Midbrain (tissue), 1 donor: ENCODE measurements at regions not wholly inside any gene's neighbourhood (a gene's known extent, or its start where the extent isn't known, plus 50 kb on each side); places are given as distances from the start of the nearest gene placed in this dataset.

Experiments used
- DNase-seq: peaks from one replicate; lab custom pipeline; 2025; lab: John Stamatoyannopoulos, UW

DNA sequence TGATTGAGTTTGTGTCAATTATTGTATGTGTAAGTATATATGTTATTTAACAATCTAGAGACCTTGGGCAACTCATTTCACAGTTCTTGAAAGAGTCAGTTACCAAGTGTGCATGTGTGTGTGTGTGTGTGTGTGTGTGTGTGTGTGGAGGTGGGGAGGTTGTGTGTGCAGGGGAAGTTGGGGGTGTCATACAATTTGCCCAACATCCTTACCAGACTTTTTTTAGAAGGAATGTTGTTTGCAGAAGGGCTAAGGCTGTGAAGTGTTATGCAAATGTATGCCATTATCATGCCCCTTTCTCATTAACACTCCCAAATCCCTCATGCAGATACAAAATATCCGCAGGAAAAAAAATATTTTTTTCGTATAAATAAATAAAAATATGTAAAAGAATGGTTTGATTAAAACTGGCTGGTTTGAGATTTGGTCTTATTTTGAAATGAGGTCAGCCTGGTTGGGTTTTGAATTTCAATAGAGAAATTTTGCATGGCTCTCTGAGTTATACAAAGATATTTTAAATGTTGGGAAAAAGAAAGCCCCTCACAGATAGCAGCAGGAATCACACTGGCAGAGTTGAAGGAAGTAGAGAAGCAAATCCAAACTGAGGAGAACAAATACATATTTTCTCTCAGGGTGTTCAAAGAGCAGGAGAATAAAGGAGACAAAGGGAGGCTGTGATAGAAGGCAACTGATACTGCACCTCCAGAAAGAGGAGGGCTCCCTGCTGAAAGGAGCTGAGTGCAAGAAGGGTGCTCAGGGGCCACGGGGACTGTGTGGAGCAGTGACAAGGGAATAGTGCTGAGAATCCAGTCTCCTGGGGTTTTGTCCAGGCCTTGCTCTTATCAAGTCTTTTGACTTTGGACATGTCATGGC is 1365.5 kb upstream of the CELF4 start:
- no peak for DNase-seq

- DNase-seq: no peak
Measured at GRCh38 chr18:38923540-38923939, 1357.9 kb upstream of the CELF4 start.

- DNase-seq: no peak
Measured at GRCh38 chr18:38923126-38923525, 1357.5 kb upstream of the CELF4 start.

- DNase-seq: no peak
Measured at GRCh38 chr18:38909972-38910371, 1344.4 kb upstream of the CELF4 start.

DNA sequence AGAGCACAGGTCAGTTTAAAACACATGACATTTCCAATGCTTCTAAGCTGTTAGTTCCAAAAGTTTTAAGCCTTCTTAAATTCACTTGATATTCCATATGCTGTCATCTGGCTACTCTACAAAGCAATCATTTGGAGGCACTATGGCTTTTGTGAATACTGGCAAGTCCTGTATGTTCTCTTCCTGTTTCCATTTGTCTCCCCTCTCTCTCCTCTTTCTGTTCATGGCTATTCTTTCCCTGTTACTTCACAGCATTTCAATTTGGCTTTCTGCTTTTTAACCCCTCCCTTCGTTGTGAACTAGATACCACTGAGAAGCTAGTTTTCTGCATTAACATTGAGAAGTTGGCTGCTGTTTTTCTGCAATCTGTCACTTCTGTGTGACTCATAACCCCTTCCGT is 1337.2 kb upstream of the CELF4 start:
- no peak for DNase-seq

GRCh38 chr18:38900445-38900844 is 1334.8 kb upstream of the CELF4 start:
- no peak for DNase-seq

GRCh38 chr18:38900031-38900430 is 1334.4 kb upstream of the CELF4 start:
- DNase-seq: no peak

DNA sequence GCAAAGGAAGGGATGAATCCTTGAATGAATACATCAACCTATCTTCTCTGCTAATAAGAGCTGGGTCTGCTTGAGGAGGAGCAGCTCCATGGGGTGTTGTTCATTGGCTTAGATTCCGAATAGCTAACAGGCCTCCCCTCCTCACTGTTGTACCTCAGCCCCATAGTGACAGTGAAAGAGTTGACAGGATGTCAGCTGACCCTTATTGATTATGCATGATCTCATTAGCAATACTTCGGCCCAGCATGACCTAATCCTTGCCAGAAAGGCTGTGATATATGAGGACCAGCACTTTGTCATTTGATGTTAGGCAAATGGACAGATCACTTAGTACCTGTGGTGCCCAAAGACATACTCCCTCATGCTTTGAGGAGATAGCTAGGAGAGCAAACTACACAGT is 1333.7 kb upstream of the CELF4 start:
- DNase-seq: no peak

DNA sequence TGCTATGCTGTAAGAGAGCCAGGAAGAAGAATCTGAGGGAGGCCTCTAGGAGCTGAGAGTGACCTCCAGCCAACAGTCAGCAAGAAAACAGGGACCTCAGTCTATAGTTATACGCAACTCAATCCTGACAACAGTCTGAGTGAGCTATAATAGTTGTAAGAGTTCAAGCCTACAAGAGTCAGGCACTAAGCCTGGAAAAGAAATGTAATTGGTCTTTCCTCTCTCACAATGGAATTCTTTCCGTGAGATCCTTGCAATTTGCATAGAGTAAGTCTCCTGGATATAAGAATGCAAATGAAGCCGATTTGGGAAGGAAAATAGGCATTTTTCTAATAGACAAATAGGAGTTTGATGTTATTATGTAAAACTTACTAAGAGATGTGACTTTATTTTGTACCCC is 1332.6 kb upstream of the CELF4 start:
- no peak for DNase-seq

DNA sequence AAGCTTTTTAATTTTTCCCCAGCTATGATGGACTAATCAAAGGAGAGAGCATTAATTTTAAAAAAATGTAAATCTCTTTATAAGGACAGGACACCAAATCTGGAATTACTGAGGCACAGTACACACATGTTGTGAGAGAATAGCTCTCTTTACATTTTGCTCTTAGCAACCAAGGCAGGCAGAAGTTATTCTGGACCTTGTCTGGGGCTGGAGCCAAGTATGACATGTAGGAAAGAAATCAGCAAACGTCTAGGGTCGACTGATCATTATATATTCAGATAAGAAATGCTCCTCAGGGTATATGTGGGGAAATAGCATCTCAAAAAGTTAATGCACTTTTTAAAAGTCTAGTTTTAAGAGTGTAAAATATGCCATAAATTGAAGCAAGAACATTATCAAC is 1330.0 kb upstream of the CELF4 start:
- DNase-seq: no peak

- no peak for DNase-seq
Measured at GRCh38 chr18:38887671-38888020, 1322.0 kb upstream of the CELF4 start.

- DNase-seq: no peak
Measured at GRCh38 chr18:38886861-38887670, 1321.5 kb upstream of the CELF4 start.

- no peak for DNase-seq
Measured at GRCh38 chr18:38886235-38886634, 1320.6 kb upstream of the CELF4 start.

DNA sequence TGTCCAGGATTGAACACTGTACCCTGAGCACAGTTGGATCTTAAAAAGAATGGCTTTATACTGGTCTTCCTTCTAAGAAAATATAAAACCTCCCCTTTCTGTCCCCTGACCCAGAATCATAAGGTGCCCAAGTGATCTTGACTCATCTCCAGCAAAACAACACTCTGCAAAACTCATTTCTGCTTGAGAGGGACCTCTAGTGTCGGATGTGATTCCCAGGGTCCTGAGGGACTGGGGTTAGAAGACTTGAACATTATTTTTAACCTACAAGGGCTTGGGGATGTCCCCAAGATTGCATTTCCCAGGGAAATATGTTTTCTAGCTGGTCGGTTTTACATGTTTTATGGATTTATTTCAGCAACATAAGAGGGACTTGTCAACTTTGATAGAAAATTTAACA is 1318.5 kb upstream of the CELF4 start:
- DNase-seq: no peak

- DNase-seq: no peak
Measured at GRCh38 chr18:38883111-38883510, 1317.5 kb upstream of the CELF4 start.

DNA sequence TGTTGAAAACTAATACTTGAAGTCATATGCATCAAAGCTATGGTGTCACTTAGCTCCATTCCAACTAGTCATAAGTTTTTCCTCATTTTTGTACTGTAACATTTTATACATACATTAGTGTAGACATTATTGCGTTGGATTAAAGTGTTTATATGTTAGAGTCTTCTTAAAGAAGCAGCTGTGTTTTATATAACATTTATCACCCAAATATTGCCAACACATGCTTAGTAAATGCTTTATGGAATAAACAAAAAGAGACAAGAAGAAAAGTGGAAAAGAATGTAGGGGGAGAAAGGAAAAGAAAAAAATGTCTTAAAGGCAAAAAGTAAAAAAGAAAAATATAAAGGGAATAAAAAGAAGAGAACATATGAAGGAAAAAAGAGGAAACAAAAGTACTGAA is 1314.3 kb upstream of the CELF4 start:
- DNase-seq: no peak

GRCh38 chr18:38872342-38872741 is 1306.7 kb upstream of the CELF4 start:
- DNase-seq: no peak

- no peak for DNase-seq
Measured at GRCh38 chr18:38868757-38869156, 1303.2 kb upstream of the CELF4 start.

DNA sequence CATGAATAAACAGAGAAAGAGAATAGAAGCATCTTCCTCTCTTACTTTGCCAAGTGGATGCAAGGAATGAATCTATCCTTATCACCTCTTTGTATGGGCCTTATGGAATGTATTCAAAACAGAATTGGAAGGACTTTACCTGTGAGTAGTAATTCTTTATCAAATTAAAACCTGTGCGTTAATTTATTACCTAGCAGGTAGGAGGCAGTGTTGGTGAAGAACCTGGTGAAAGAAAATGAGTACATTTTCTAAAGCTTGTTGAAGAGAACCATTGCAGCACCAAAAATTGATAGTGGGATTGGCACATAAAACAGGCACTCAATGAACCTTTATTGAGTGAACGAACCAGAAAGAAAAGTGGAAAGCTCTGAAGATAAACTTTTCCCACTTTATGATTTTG is 1302.1 kb upstream of the CELF4 start:
- no peak for DNase-seq

DNA sequence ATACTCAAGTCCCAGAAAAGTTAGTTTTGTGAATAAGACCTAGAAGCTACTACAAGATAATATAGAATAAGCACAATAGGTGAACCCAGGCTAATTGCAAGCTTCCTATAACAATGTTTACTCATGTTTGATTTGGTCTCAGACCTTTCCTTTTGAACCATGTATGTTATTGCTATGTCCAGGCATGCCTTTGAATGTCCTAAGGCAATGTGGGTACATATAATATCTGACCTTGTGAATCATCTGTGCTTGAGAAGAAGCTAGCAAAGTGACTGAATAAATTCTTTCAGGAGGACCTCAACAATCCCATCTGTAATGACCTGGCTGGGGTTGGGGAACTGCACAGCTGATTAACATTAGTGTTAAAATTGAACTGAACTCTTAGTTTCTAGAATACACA is 1285.9 kb upstream of the CELF4 start:
- no peak for DNase-seq

DNA sequence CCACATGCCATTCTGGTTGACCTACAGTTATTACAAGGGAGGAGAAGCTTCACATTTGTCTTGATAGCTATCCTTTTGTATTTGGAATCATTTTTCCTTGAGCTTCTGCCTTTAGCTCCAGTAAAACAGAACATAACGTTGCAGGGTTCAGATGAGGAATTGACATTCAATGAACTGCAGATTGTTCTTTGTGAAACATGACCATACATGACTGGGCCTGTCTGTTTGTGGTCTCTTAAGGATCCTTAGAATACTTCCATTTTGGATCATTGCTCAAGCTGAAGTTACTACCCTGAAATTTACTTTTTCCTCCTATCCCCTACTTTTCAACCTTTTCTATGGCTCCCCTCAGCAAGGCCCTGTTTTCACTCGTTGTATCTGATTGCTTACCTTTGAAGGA is 1281.7 kb upstream of the CELF4 start:
- no peak for DNase-seq

GRCh38 chr18:38843291-38843690 is 1277.7 kb upstream of the CELF4 start:
- no peak for DNase-seq

DNA sequence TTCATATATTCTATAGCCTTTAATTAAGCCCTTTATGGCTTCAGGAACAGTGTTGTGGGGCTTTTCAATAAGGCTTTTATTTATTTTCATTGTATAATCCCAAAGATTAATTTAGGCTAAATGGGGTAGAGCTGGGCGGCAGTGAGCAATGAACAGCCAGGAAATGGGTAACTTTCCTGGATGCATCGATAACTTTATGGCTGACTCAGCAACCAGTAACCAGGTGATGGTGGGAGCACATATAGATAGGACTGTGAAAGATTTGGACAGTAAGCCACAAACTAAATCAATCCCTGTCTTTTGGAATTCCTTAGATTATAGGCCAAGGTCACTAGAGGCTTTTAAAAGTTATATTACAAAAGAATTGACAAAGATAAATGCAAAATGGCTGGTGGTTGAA is 1260.6 kb upstream of the CELF4 start:
- no peak for DNase-seq
